T-helper 17 cell (primary cell): ENCODE measurements at regions not wholly inside any gene's neighbourhood (a gene's known extent, or its start where the extent isn't known, plus 50 kb on each side); places are given as distances from the start of the nearest gene placed in this dataset.

Experiments used
- ATAC-seq: fragments of 150-1000 bp; cut with Tn5 transposase; 2 replicates; pipeline ENCODE4 v1.10.0; 2021; ENCODE audit warnings: mild to moderate bottlenecking, moderate library complexity
- DNase-seq, 3 donors: peaks; one replicate each; pipeline versions ENCODE4 v3.0.0 to v3.0.0-alpha.2; 2020 to 2021
- H3K9me3 ChIP-seq: one replicate; pipeline ENCODE4 v1.7.0; 2013; ENCODE audit warnings: low read length, mild to moderate bottlenecking; ENCODE audit not compliant: control insufficient read depth, poor library complexity, severe bottlenecking
- H3K27ac Mint-ChIP-seq: one replicate; pipeline ENCODE4 v1.8.0; 2022; ENCODE audit warnings: mild to moderate bottlenecking, moderate library complexity, mixed read lengths
- H3K27me3 Mint-ChIP-seq: one replicate; pipeline ENCODE4 v1.8.0; 2022; ENCODE audit warnings: mixed read lengths
- H3K36me3 Mint-ChIP-seq: one replicate; pipeline ENCODE4 v1.8.0; 2022; ENCODE audit warnings: low read depth, mixed read lengths
- H3K4me1 Mint-ChIP-seq: one replicate; pipeline ENCODE4 v1.8.0; 2022; ENCODE audit warnings: mild to moderate bottlenecking, mixed read lengths
- H3K4me3 Mint-ChIP-seq: one replicate; pipeline ENCODE4 v1.8.0; 2022; ENCODE audit warnings: mild to moderate bottlenecking, moderate library complexity, mixed read lengths

DNA sequence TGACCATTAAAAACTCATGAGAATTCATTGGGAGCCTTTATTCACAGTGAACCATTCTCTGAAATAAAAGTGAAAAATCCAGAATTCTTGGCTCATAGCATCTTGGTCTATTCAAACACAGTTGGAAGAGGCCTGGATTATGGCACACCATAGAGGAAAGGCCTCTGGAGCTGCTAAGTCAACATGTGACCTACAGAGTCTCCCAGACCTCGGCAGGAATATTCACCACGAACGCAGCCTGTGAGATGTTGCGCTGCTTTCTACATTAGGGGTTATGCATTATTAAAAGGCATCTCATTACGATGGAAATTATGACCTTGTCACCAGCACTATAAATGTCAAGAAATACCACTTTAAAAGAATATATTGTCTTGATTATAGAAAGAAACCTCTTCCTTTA lies 132.6 kb downstream of the EFNB2 start:
- H3K27me3 Mint-ChIP-seq, result peaks cover 30% of the 10 kb centered on the region
- no peak overlapping the region for H3K4me3 Mint-ChIP-seq
- H3K4me1 Mint-ChIP-seq, result no peaks in the 10 kb centered on the region
- H3K9me3 ChIP-seq, result no peaks in the 10 kb centered on the region
- ATAC-seq (no peak), DNase-seq (no peak)
- H3K27ac Mint-ChIP-seq, result no peak overlapping the region
- H3K36me3 Mint-ChIP-seq, result no peaks in the 10 kb centered on the region

DNA sequence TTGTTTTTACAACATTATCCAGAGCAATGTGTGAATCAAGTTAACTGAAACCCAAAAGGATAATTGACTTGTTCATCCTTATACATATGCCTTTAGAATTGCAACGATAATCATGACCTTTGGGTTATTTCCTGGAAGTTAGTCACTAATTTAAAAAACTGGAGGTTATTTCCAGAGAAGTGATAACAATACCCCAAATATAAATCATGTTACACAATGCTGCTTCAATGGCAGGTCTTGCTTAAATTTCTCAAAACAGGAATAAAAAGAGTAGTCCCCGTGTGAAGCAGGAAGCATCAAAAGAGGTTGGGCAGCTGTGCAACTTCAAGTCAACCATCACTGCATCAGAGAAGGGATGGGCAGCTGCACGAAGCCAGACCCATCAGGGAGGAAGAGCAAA lies 134.4 kb downstream of the EFNB2 start:
- peaks cover 31% of the 10 kb centered on the region for H3K27me3 Mint-ChIP-seq
- H3K4me1 Mint-ChIP-seq, result no peaks in the 10 kb centered on the region
- DNase-seq (no peak), ATAC-seq (no peak)
- H3K9me3 ChIP-seq, result no peaks in the 10 kb centered on the region
- H3K36me3 Mint-ChIP-seq, result no peaks in the 10 kb centered on the region
- no peak overlapping the region for H3K4me3 Mint-ChIP-seq
- no peak overlapping the region for H3K27ac Mint-ChIP-seq

DNA sequence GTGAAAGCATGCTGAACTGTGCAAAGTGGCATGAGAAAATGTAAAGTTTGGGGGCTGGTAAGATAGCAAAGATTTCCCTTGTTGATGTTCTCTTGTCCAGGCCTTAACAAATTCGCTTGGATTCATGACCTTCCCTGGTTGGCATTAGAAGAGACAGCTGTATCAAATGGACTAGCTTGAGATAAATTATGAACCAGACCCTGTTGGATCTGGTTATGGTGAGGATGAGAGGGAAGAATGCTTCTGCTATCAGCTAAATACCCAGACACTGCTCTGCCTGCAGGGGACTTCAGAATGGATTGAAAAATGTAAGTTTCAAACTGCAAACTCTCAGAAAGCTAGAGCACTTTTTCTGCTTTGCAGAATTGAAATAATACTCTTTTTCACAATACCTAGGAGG lies 135.2 kb downstream of the EFNB2 start:
- ATAC-seq (no peak), DNase-seq (no peak)
- Mint-ChIP-seq H3K4me3 (no peak overlapping the region), H3K4me1 (no peaks in the 10 kb centered on the region), H3K27me3 (peaks cover 26% of the 10 kb centered on the region), H3K27ac (no peak overlapping the region), H3K36me3 (no peaks in the 10 kb centered on the region)
- no peaks in the 10 kb centered on the region for H3K9me3 ChIP-seq

DNA sequence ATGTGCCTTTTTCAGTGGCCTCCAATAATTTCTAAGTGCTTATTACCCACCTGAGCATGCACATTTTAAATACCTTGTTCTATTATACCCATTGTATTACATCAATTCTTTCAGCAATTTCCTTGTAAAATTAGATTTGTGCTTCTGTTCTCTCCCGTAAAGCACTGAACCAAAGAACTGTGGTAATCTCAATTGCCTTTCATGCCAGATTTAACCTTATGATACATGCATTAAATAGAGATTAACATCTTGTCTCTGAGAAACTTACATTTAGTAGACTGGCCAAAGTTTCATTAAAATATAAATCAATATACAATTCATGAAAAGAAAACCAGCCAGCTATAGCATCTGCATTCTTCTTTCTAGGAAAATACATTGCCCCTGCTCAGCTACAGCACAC lies 137.2 kb downstream of the EFNB2 start:
- no peak overlapping the region for H3K27ac Mint-ChIP-seq
- H3K4me1 Mint-ChIP-seq, result no peaks in the 10 kb centered on the region
- DNase-seq, result no peak
- no peak for ATAC-seq
- H3K4me3 Mint-ChIP-seq, result no peak overlapping the region
- H3K36me3 Mint-ChIP-seq, result no peaks in the 10 kb centered on the region
- H3K27me3 Mint-ChIP-seq, result peaks cover 38% of the 10 kb centered on the region
- H3K9me3 ChIP-seq, result no peaks in the 10 kb centered on the region

DNA sequence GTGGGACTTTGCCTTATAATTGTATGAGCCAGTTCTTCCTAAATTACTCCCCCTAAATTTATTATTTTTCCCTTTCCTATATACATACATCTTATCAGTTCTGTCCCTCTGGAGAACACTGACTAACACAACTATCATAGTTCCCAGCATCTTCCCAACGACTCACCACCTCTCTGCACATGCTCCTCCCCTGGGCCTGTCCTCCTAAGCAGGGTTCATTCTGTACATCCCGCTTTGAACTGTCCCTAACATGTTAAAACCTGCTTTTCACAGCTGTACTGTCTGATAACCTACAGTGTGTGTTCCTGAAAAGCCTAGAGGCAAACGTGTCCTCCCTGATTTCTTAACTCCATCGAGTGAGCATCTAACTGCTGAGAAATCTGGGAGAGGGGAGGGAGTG lies 141.7 kb downstream of the EFNB2 start:
- H3K36me3 Mint-ChIP-seq, result no peaks in the 10 kb centered on the region
- H3K4me3 Mint-ChIP-seq, result no peak overlapping the region
- no peak for DNase-seq
- H3K27ac Mint-ChIP-seq, result no peak overlapping the region
- no peak for ATAC-seq
- peaks cover 5% of the 10 kb centered on the region for H3K4me1 Mint-ChIP-seq
- H3K27me3 Mint-ChIP-seq, result peaks cover 51% of the 10 kb centered on the region
- H3K9me3 ChIP-seq, result no peaks in the 10 kb centered on the region

DNA sequence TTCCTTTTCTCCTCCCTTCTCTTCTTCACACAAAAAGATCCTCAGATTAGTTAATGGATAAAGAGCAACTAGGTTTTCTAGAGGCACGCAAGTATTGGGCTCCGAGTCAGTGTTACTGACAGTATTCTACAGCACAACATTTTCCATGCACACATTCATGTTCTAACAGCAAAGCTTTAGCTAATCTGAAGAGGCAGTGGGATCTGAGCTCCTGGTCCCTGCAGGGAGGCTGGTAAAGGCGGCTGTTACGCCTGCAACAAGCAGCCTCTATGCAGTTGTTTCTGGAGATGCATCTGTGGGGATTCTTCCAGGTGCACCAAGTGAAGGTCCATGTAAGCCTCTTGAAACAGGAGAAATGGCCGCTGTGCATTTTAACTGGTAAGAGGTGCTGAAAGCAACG lies 143.8 kb downstream of the EFNB2 start:
- H3K4me3 Mint-ChIP-seq, result no peak overlapping the region
- no peak overlapping the region for H3K27ac Mint-ChIP-seq
- no peaks in the 10 kb centered on the region for H3K36me3 Mint-ChIP-seq
- peaks cover 5% of the 10 kb centered on the region for H3K4me1 Mint-ChIP-seq
- no peak for ATAC-seq
- DNase-seq, result no peak
- H3K9me3 ChIP-seq, result no peaks in the 10 kb centered on the region
- peaks cover 52% of the 10 kb centered on the region for H3K27me3 Mint-ChIP-seq

DNA sequence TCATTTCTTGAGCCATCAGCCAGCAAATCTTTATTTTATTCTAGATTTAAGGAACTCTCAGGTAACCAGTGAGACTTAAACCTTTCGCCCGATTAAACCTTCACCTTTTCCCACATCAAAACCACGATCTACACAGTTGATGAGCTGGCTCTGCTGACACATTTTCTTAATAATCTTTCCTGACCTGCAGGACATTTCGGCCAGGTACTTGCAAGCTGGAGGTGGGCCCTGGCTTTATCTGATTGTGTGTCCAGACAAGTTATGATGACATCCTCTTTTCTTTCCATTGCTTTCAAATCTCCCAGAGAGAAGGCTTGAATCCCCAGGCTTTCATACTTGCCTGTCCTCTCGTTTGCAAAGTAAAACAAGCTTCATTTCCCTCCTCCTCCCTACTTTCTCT lies 144.2 kb downstream of the EFNB2 start:
- ATAC-seq, result no peak
- Mint-ChIP-seq H3K4me1 (peaks cover 5% of the 10 kb centered on the region), H3K36me3 (no peaks in the 10 kb centered on the region), H3K4me3 (no peak overlapping the region), H3K27me3 (peaks cover 49% of the 10 kb centered on the region), H3K27ac (no peak overlapping the region)
- H3K9me3 ChIP-seq, result no peaks in the 10 kb centered on the region
- no peak for DNase-seq

DNA sequence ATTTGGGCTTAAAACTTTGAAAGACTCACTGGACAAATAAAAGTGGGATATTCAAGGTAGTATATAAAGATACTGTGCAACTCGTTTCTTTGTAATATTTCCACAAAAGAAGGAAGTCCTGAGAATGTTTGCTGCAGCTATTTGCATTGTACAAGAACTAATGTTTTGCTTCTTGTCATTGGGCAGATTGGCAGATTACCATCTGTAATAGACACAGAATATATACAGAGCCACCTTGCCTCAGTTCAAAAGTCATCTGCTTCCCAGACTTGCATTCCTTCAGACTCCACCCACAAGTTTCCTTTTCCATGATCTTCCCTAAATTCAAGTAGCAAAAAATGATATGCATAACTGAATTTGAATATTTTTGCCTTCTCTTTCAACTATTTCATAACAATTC lies 145.1 kb downstream of the EFNB2 start:
- no peaks in the 10 kb centered on the region for H3K9me3 ChIP-seq
- Mint-ChIP-seq H3K4me3 (no peak overlapping the region), H3K36me3 (no peaks in the 10 kb centered on the region), H3K27me3 (peaks cover 49% of the 10 kb centered on the region), H3K4me1 (peaks cover 5% of the 10 kb centered on the region), H3K27ac (no peak overlapping the region)
- no peak for DNase-seq
- no peak for ATAC-seq

DNA sequence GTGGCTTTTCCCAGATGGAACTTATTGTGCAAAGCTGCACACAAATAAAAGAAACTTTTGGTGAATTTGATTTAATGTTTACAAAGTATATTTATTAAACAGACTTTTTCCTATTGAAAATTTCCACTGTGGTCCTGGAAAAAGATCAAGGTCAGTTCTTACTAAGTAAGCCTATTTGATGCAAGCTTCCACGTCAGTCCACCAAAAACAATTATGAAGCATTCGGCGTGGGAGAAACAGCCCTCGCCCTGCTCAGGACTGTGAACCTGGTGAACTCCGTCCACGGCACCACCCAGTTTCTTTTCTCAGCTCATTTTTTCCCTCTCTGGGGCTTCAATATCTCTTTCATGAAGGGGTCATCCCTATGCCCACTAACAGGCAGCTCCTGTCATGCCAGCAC lies 149.8 kb downstream of the EFNB2 start:
- H3K9me3 ChIP-seq, result no peaks in the 10 kb centered on the region
- Mint-ChIP-seq H3K4me1 (peaks cover 5% of the 10 kb centered on the region), H3K36me3 (no peaks in the 10 kb centered on the region), H3K27ac (no peak overlapping the region), H3K4me3 (no peak overlapping the region), H3K27me3 (peaks cover 16% of the 10 kb centered on the region)
- DNase-seq, result no peak
- no peak for ATAC-seq

DNA sequence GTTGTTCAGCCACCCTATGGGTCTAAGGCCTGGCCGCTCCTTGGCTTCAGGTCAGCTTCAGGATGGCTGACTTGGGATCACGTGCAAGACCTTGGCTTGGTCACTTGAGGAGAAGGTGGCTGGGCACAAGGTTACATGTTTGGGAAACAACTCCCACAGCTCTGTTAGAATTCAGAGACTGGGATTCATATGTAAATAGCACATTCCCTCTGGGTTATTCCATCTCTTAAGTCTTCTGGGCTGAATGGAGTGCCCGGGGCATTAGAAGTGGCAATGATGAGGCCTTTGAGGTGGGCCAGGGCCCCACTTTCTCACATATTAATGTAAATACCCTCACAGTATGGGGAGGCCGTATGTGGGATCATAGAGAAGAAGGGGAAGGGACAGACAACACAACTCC lies 150.9 kb downstream of the EFNB2 start:
- no peak for ATAC-seq

DNA sequence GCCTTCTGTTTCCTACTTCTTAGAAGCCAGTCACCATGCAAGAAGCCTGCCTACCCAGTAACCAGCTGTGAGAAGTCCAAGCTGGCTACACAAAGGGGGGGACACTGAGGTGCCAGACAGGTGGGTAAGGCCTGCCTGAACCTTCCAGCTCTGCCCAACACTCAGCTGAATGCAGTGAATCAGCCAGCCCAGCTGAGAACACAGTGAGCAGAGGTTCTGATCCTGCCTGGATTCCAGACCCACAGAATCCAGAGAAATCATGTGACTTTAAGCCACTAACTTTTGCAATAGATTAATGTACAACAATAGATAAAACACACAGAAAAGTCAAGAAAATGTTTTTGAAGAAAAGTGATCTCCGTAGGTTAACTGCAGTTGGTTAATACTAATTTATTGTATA lies 151.7 kb downstream of the EFNB2 start:
- no peak for ATAC-seq
- H3K4me3 Mint-ChIP-seq, result no peak overlapping the region

More for the DNA sequence above, 150.9 kb downstream of the EFNB2 start:
- Mint-ChIP-seq H3K27ac (no peak overlapping the region), H3K4me1 (peaks cover 1% of the 10 kb centered on the region), H3K36me3 (no peaks in the 10 kb centered on the region), H3K4me3 (no peak overlapping the region), H3K27me3 (peaks cover 16% of the 10 kb centered on the region)
- H3K9me3 ChIP-seq, result no peaks in the 10 kb centered on the region
- DNase-seq, result no peak

DNA sequence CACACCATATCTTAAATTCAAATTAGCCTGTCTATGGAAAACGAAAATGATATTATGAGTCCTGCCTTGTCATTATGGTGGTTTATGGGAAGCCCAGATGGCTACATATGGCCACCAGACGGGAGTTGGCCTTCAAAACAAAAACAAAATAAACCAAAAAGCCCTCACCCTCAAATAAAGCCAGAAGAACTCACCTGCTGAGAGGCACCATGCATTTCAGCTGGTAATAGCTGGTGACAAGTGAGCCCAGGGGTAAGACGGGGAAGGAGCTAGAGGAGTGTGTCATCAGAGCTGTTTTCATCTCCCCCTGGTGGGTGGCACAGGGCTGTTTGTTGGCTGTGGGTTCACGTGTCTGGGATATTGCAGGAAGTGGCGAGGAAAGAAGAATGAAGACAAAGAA lies 152.9 kb downstream of the EFNB2 start:
- no peak overlapping the region for H3K27ac Mint-ChIP-seq
- no peak for DNase-seq
- no peak for ATAC-seq
- no peak overlapping the region for H3K4me3 Mint-ChIP-seq
- no peaks in the 10 kb centered on the region for H3K4me1 Mint-ChIP-seq
- H3K27me3 Mint-ChIP-seq, result peaks cover 19% of the 10 kb centered on the region
- H3K9me3 ChIP-seq, result no peaks in the 10 kb centered on the region
- no peaks in the 10 kb centered on the region for H3K36me3 Mint-ChIP-seq

More for the DNA sequence above, 151.7 kb downstream of the EFNB2 start:
- DNase-seq, result no peak
- no peaks in the 10 kb centered on the region for H3K9me3 ChIP-seq
- no peaks in the 10 kb centered on the region for H3K4me1 Mint-ChIP-seq
- peaks cover 18% of the 10 kb centered on the region for H3K27me3 Mint-ChIP-seq
- no peak overlapping the region for H3K27ac Mint-ChIP-seq
- no peaks in the 10 kb centered on the region for H3K36me3 Mint-ChIP-seq

DNA sequence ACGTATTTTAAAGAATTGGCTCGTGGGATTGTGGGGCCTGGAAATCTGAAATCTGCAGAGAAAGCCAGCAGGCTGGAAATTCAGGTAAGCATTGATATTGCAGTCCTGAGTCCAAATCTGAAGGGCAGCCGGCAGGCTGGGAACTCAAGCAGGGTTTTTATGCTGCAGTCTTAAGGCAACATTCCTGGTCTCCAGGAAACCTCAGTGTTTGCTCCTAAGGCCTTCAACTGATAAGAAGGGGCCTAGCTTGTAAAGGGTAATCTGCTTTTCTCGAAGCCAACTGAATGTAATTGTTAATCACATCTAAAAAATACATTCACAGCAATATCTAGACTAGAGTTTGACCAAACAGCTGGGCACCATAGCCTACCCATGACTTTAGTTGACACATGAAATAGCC lies 154.4 kb downstream of the EFNB2 start:
- no peak overlapping the region for H3K4me3 Mint-ChIP-seq
- H3K36me3 Mint-ChIP-seq, result no peaks in the 10 kb centered on the region
- H3K4me1 Mint-ChIP-seq, result no peaks in the 10 kb centered on the region
- no peak overlapping the region for H3K27ac Mint-ChIP-seq
- no peaks in the 10 kb centered on the region for H3K9me3 ChIP-seq
- ATAC-seq (no peak), DNase-seq (no peak)
- peaks cover 20% of the 10 kb centered on the region for H3K27me3 Mint-ChIP-seq

DNA sequence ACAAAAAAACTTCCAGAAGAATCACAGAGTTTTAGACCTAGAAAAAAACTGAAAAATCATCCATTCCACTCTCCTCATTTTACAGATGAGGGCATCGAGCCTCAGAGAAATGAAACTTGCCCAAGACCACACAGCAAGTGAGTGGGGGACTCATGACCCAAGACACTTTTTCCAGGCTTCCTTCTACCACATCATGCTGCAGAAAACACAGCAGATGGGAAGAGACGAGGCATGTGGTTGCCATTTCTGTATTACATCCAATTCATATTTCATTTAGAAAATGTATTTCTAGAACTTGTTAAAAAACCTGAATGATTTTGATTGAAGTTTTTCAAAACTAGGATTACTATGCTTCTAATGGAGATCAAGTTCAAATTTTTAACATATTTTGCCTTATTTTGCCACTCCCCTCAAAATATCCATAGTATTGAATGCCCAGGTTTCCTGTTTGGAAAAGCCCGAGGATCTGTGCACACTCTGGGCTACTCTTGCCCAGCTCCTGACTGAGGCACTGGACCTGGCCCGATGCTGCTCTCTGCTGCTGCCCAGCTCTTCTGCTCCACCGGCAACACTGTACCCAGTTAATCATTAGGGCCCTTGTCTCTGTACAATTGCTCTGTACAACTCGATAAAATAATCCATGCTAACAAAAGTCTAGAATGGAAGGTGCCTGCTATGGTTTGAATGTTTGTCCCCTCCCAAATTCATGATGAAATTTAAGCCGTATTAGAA lies 157.4 kb downstream of the EFNB2 start:
- DNase-seq (no peak), ATAC-seq (no peak)
- Mint-ChIP-seq H3K27me3 (peaks cover 33% of the 10 kb centered on the region), H3K4me3 (no peak overlapping the region), H3K27ac (no peak overlapping the region), H3K36me3 (no peaks in the 10 kb centered on the region), H3K4me1 (no peaks in the 10 kb centered on the region)
- no peaks in the 10 kb centered on the region for H3K9me3 ChIP-seq
